Glutamatergic neuron (in vitro differentiated cells): ENCODE measurements at regions not wholly inside any gene's neighbourhood (a gene's known extent, or its start where the extent isn't known, plus 50 kb on each side); places are given as distances from the start of the nearest gene placed in this dataset.

ENCODE experiments used
- DNase-seq: peaks from one replicate; pipeline ENCODE4 v3.0.0; 2022
- H3K27ac Mint-ChIP-seq: one replicate; pipeline ENCODE4 v1.8.0; 2020; ENCODE audit warnings: mild to moderate bottlenecking, mixed read lengths, inconsistent platforms; ENCODE audit not compliant: unreplicated experiment
- H3K27me3 Mint-ChIP-seq: one replicate; pipeline ENCODE4 v1.8.0; 2020; ENCODE audit warnings: mild to moderate bottlenecking, moderate library complexity, mixed read lengths, inconsistent platforms; ENCODE audit not compliant: unreplicated experiment
- H3K36me3 Mint-ChIP-seq: one replicate; pipeline ENCODE4 v1.8.0; 2020; ENCODE audit warnings: mild to moderate bottlenecking, mixed read lengths, inconsistent platforms; ENCODE audit not compliant: unreplicated experiment
- H3K4me1 Mint-ChIP-seq: one replicate; pipeline ENCODE4 v1.8.0; 2020; ENCODE audit warnings: mild to moderate bottlenecking, low read depth, mixed read lengths, inconsistent platforms; ENCODE audit not compliant: unreplicated experiment
- H3K4me3 Mint-ChIP-seq: one replicate; pipeline ENCODE4 v1.8.0; 2020; ENCODE audit warnings: mild to moderate bottlenecking, mixed read lengths, inconsistent platforms; ENCODE audit not compliant: unreplicated experiment
- H3K9me3 Mint-ChIP-seq: one replicate; pipeline ENCODE4 v1.8.0; 2020; ENCODE audit warnings: mild to moderate bottlenecking, moderate library complexity, mixed read lengths, inconsistent platforms; ENCODE audit not compliant: unreplicated experiment
- CTCF ChIP-seq: fragments of 200-600 bp; sonication (generic); IDR thresholded peaks from one replicate; pipeline ENCODE4 v1.5.0; 2021; ENCODE audit not compliant: partially characterized antibody, unreplicated experiment

DNA sequence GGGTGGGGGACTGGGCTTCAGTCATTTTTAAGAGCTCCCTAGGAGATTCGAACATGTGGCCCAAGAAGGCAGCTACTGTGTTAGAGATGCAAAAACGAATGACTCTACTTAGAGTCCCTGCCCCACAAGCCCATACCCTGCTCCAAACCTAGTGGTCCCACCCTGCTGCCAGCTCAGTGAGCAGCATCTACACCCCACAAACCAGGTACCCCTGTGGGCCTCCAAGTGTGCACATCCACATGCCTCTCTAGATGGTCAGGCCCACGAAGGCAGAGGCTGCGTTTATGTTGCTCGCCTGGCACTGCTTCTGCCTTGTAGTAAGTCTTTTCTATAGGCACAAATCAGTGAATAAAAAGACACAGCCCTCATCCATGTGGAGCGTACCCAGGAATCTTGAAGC is 112.6 kb downstream of the PDCL3 start:
- Mint-ChIP-seq H3K27ac (no peak overlapping the region), H3K4me1 (no peaks in the 10 kb centered on the region), H3K4me3 (no peak overlapping the region), H3K9me3 (no peaks in the 10 kb centered on the region), H3K27me3 (peaks cover 1% of the 10 kb centered on the region), H3K36me3 (no peaks in the 10 kb centered on the region)
- no peak for TF ChIP-seq CTCF
- no peak for DNase-seq

DNA sequence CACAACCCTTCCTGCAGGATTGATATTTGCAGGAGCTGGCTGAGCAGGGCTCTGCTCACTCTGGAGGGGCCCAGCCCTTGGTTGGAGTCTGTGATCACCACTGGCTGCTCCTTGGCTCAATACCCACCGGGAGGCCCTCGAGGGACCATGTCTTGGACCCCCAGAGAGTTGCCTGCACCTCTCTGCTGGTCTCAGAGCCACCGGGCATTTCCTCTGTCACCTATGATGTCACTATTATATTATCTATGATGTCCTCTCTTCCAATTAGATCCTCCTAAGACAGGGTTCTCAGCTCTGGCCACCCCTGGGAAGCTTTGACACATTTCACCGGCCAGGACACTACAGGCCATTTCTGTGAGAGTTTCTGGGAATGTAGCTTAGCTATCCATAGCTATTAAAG is 113.1 kb downstream of the PDCL3 start:
- no peak for DNase-seq
- no peaks in the 10 kb centered on the region for H3K36me3 Mint-ChIP-seq
- H3K4me3 Mint-ChIP-seq: no peak overlapping the region
- no peaks in the 10 kb centered on the region for H3K9me3 Mint-ChIP-seq
- no peak overlapping the region for H3K27ac Mint-ChIP-seq
- H3K27me3 Mint-ChIP-seq: peaks cover 1% of the 10 kb centered on the region
- no peak for TF ChIP-seq CTCF
- no peaks in the 10 kb centered on the region for H3K4me1 Mint-ChIP-seq

DNA sequence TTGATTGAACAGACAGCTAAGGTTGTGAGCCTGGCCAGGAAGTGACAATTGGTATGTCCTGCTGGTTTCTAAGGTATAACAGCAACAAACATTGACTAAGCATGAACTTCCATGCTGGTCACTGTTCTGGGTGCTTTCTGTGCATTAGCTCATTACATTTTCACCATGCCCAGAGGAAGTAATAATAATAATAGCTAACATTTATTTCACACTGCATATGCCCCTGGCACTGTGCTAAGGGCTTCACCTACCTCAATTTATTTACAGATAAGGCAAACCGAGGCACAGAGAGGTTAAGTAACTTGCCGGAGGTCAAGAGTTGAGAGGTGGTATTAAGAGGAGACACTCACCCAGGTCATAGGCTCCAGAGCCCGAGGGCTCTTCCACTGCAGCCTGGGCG is 113.6 kb downstream of the PDCL3 start:
- Mint-ChIP-seq H3K9me3 (no peaks in the 10 kb centered on the region), H3K4me1 (no peaks in the 10 kb centered on the region), H3K27ac (no peak overlapping the region), H3K27me3 (peaks cover 1% of the 10 kb centered on the region), H3K4me3 (no peak overlapping the region), H3K36me3 (no peaks in the 10 kb centered on the region)
- DNase-seq: no peak
- no peak for TF ChIP-seq CTCF

DNA sequence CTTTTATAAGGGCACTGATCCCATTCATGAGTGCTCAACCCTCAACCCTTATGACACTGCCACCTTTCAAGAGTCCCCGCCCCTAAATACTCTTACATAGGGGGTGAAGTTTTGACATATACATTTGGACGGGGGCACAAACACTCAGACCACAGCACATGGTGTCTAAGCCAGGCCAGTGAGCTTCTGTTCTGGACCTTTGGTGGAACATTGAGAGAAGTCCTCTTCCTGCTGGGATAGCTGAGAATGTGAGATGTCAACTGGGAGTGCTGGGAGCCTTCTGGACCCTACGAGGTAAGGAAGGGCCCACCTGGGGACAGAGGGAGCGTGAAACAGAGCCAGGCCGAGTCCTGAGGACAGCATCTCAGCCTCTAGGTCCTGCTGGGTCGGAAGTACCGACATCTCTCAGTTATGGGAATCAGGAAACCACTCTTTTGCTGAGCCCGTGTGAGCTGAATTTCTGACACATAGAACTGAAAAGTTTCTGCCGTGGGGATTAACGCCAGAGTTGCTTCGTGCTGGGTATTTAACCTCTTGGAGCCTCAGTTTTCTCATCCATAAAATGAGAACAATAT is 114.9 kb downstream of the PDCL3 start:
- no peaks in the 10 kb centered on the region for H3K9me3 Mint-ChIP-seq
- peaks cover 1% of the 10 kb centered on the region for H3K27me3 Mint-ChIP-seq
- no peak overlapping the region for H3K27ac Mint-ChIP-seq
- H3K4me1 Mint-ChIP-seq: no peaks in the 10 kb centered on the region
- H3K4me3 Mint-ChIP-seq: no peak overlapping the region
- no peak for TF ChIP-seq CTCF
- no peak for DNase-seq
- H3K36me3 Mint-ChIP-seq: no peaks in the 10 kb centered on the region

DNA sequence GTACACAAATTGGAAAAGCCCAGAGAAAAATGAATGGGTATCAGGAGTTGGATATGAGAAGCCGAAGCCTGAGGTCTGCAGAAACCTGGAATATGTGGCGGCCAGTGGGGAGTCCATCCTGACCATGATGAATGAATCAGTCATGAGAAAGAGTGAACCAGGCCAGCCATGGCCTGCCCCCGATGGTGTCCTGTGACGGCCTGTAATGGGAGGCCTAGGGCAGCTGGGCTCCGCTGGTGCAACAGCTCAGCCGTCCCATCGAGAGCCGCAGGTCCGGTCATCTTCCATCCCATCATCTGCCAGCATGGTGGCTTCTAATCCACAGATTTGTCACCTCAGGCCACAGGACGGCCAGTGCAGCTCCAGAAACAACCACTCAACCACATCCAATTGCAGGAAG is 116.4 kb downstream of the PDCL3 start:
- Mint-ChIP-seq H3K4me3 (no peak overlapping the region), H3K4me1 (no peaks in the 10 kb centered on the region), H3K27me3 (peaks cover 1% of the 10 kb centered on the region), H3K36me3 (peaks cover 5% of the 10 kb centered on the region), H3K9me3 (no peaks in the 10 kb centered on the region), H3K27ac (no peak overlapping the region)
- no peak for DNase-seq
- TF ChIP-seq CTCF: no peak
